ENCODE measurements at regions not wholly inside any gene's neighbourhood (a gene's known extent, or its start where the extent isn't known, plus 50 kb on each side); places are given as distances from the start of the nearest gene placed in this dataset.
"Not testable (repeated sequence)": the region's sequence is repeated elsewhere in the genome, so short reads cannot be mapped to it uniquely, and the experiment has no call there.

- TF ChIP-seq GATA1 (IDR thresholded peaks at IDR 0.05; ENCODE audit: low read depth, low read length): no peak
- no peak for TF ChIP-seq POLR2A (IDR thresholded peaks at IDR 0.05; ENCODE audit: low read length)
- no peak for DNase-seq
These were observed 104.8 kb upstream of the CADM1 start for GRCh38 chr11:115608976-115609375.

GRCh38 chr11:115607621-115608221 lies 103.5 kb upstream of the CADM1 start:
- no peak for TF ChIP-seq GATA1 (IDR thresholded peaks at IDR 0.05; ENCODE audit: low read depth, low read length)
- no peak for TF ChIP-seq POLR2A (IDR thresholded peaks at IDR 0.05; ENCODE audit: low read length)
- no peak for DNase-seq

GRCh38 chr11:115606498-115607220 lies 102.4 kb upstream of the CADM1 start:
- TF ChIP-seq POLR2A (IDR thresholded peaks at IDR 0.05; ENCODE audit: low read length): no peak
- TF ChIP-seq GATA1 (IDR thresholded peaks at IDR 0.05; ENCODE audit: low read depth, low read length): no peak
- DNase-seq: no peak

- no peak for TF ChIP-seq POLR2A (IDR thresholded peaks at IDR 0.05; ENCODE audit: low read length)
- TF ChIP-seq GATA1 (IDR thresholded peaks at IDR 0.05; ENCODE audit: low read depth, low read length): no peak
- DNase-seq: no peak
These were observed 101.8 kb upstream of the CADM1 start for GRCh38 chr11:115605871-115606497.

- DNase-seq: not testable (repeated sequence)
These were observed 101.2 kb upstream of the CADM1 start for GRCh38 chr11:115605397-115605796.

- no peak for TF ChIP-seq GATA1 (IDR thresholded peaks at IDR 0.05; ENCODE audit: low read depth, low read length)
- no peak for TF ChIP-seq POLR2A (IDR thresholded peaks at IDR 0.05; ENCODE audit: low read length)
- no peak for DNase-seq
These were observed 94.9 kb upstream of the CADM1 start for GRCh38 chr11:115599125-115599524.

GRCh38 chr11:115598257-115598901 lies 94.2 kb upstream of the CADM1 start:
- TF ChIP-seq GATA1 (IDR thresholded peaks at IDR 0.05; ENCODE audit: low read depth, low read length) (no peak), POLR2A (IDR thresholded peaks at IDR 0.05; ENCODE audit: low read length) (no peak)
- no peak for DNase-seq

- no peak for DNase-seq
- TF ChIP-seq POLR2A (IDR thresholded peaks at IDR 0.05; ENCODE audit: low read length) (no peak), GATA1 (IDR thresholded peaks at IDR 0.05; ENCODE audit: low read depth, low read length) (no peak)
These were observed 87.2 kb upstream of the CADM1 start for GRCh38 chr11:115591380-115591779.

- TF ChIP-seq POLR2A (IDR thresholded peaks at IDR 0.05; ENCODE audit: low read length) (no peak), GATA1 (IDR thresholded peaks at IDR 0.05; ENCODE audit: low read depth, low read length) (no peak)
These were observed 86.0 kb upstream of the CADM1 start for GRCh38 chr11:115590254-115590653.

GRCh38 chr11:115587718-115588342 lies 83.6 kb upstream of the CADM1 start:
- DNase-seq: no peak
- TF ChIP-seq GATA1 (IDR thresholded peaks at IDR 0.05; ENCODE audit: low read depth, low read length) (no peak), POLR2A (IDR thresholded peaks at IDR 0.05; ENCODE audit: low read length) (no peak)

More at GRCh38 chr11:115590254-115590653, 86.0 kb upstream of the CADM1 start:
- no peak for DNase-seq

GRCh38 chr11:115585361-115586024 lies 81.3 kb upstream of the CADM1 start:
- TF ChIP-seq GATA1 (IDR thresholded peaks at IDR 0.05; ENCODE audit: low read depth, low read length) (no peak), POLR2A (IDR thresholded peaks at IDR 0.05; ENCODE audit: low read length) (no peak)

GRCh38 chr11:115581871-115582639 lies 77.8 kb upstream of the CADM1 start:
- no peak for DNase-seq

More at GRCh38 chr11:115585361-115586024, 81.3 kb upstream of the CADM1 start:
- no peak for DNase-seq

More at GRCh38 chr11:115581871-115582639, 77.8 kb upstream of the CADM1 start:
- TF ChIP-seq POLR2A (IDR thresholded peaks at IDR 0.05; ENCODE audit: low read length): no peak
- TF ChIP-seq GATA1 (IDR thresholded peaks at IDR 0.05; ENCODE audit: low read depth, low read length): no peak

All from erythroblast (primary cell).